ENCODE measurements at regions not wholly inside any gene's neighbourhood (a gene's known extent, or its start where the extent isn't known, plus 50 kb on each side); places are given as distances from the start of the nearest gene placed in this dataset.

- POLR2A ChIA-PET (ENCODE audit: low non-redundant PET) = no interaction called here
- no TSS peak for BruUV-seq (replicated peaks)
- CTCF ChIA-PET = no interaction called here
These were observed 321.6 kb upstream of the TNP1 start for GRCh38 chr2:217181512-217181911.

DNA sequence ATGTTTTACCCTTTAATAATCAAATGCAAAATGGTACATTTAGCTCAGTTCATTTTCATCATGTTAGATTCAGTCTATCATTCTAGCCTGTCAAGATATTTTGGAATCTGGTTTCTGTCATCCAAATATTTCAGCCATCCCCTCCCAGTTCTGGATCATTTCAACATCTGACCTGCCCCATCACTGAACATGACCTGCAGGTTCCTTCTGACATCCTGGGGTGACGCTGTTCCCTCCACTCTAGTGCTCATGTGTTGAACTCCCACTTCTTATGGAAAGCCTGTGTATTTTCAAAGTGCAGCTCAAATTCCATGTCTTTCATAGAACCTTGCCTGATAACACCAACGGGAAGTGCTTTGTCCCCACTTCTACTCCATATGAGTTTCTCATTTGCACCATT lies 320.0 kb upstream of the TNP1 start:
- Histone ChIP-seq H3K9me3 (ENCODE audit: low read depth, low read length, poor library complexity, severe bottlenecking) (peaks cover 7% of the 10 kb centered on the region), H3K4me3 (ENCODE audit: low read depth, low read length, poor library complexity, severe bottlenecking) (no peak overlapping the region), H3K36me3 (ENCODE audit: insufficient read depth, low read length, poor library complexity, severe bottlenecking) (no peaks in the 10 kb centered on the region), H3K27ac (ENCODE audit: low read depth, low read length, poor library complexity, severe bottlenecking) (no peak overlapping the region), H3K27me3 (replicated peaks; ENCODE audit: insufficient read depth, low read depth, low read length, poor library complexity) (no peaks in the 10 kb centered on the region), H3K4me1 (ENCODE audit: insufficient read depth, low read length, poor library complexity, severe bottlenecking) (no peaks in the 10 kb centered on the region)
- ChIA-PET CTCF (no interaction called here), POLR2A (ENCODE audit: low non-redundant PET) (no interaction called here)
- intact Hi-C loops (cut with micrococcal nuclease; ENCODE audit: unreplicated experiment) = no loop called here
- no peak for DNase-seq (ENCODE audit: low spot score)
- BruUV-seq (replicated peaks) = no TSS peak
- no peak for TF ChIP-seq EZH2 (IDR thresholded peaks at IDR 0.05; ENCODE audit: borderline replicate concordance, low read depth, low read length, poor library complexity, severe bottlenecking)
- TF ChIP-seq, protein P1, sequence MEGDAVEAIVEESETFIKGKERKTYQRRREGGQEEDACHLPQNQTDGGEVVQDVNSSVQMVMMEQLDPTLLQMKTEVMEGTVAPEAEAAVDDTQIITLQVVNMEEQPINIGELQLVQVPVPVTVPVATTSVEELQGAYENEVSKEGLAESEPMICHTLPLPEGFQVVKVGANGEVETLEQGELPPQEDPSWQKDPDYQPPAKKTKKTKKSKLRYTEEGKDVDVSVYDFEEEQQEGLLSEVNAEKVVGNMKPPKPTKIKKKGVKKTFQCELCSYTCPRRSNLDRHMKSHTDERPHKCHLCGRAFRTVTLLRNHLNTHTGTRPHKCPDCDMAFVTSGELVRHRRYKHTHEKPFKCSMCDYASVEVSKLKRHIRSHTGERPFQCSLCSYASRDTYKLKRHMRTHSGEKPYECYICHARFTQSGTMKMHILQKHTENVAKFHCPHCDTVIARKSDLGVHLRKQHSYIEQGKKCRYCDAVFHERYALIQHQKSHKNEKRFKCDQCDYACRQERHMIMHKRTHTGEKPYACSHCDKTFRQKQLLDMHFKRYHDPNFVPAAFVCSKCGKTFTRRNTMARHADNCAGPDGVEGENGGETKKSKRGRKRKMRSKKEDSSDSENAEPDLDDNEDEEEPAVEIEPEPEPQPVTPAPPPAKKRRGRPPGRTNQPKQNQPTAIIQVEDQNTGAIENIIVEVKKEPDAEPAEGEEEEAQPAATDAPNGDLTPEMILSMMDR (conservative IDR thresholded peaks at IDR 0.05; ENCODE audit: low read depth, low read length) = no peak

More at GRCh38 chr2:217181512-217181911, 321.6 kb upstream of the TNP1 start:
- Histone ChIP-seq H3K27ac (ENCODE audit: low read depth, low read length, poor library complexity, severe bottlenecking) (no peak overlapping the region), H3K4me3 (ENCODE audit: low read depth, low read length, poor library complexity, severe bottlenecking) (no peak overlapping the region), H3K27me3 (replicated peaks; ENCODE audit: insufficient read depth, low read depth, low read length, poor library complexity) (no peaks in the 10 kb centered on the region), H3K9me3 (ENCODE audit: low read depth, low read length, poor library complexity, severe bottlenecking) (no peaks in the 10 kb centered on the region), H3K36me3 (ENCODE audit: insufficient read depth, low read length, poor library complexity, severe bottlenecking) (no peaks in the 10 kb centered on the region), H3K4me1 (ENCODE audit: insufficient read depth, low read length, poor library complexity, severe bottlenecking) (no peaks in the 10 kb centered on the region)
- no peak for TF ChIP-seq EZH2 (IDR thresholded peaks at IDR 0.05; ENCODE audit: borderline replicate concordance, low read depth, low read length, poor library complexity, severe bottlenecking)
- TF ChIP-seq, protein P1 (conservative IDR thresholded peaks at IDR 0.05; ENCODE audit: low read depth, low read length) = no peak
- DNase-seq (ENCODE audit: low spot score) = no peak
- intact Hi-C loops (cut with micrococcal nuclease; ENCODE audit: unreplicated experiment) = no loop called here

DNA sequence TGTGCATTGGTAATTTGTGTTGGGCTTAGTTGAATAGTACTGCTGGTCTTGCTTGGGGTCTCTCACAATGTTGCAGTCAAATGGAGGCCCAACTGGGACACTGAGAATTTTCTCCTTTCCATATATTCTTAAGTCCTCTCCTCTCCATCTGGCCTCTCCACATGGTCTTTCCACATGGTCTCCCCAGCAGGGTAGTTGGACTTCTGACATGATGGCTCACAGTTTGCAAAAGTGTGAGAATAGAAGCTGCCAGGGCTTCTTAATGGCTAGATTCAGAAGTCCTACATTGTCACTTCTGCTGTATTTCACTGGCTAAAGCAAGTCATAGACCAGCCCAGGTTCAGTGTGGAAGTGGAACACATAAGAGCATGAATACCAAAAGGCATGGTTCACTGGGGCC lies 318.5 kb upstream of the TNP1 start:
- BruUV-seq (replicated peaks) = no TSS peak
- CTCF ChIA-PET = no interaction called here
- H3K27ac ChIP-seq (ENCODE audit: low read depth, low read length, poor library complexity, severe bottlenecking) = no peak overlapping the region
- DNase-seq (ENCODE audit: low spot score) = no peak
- peaks cover 7% of the 10 kb centered on the region for H3K9me3 ChIP-seq (ENCODE audit: low read depth, low read length, poor library complexity, severe bottlenecking)
- H3K4me3 ChIP-seq (ENCODE audit: low read depth, low read length, poor library complexity, severe bottlenecking) = no peak overlapping the region
- no peaks in the 10 kb centered on the region for H3K27me3 ChIP-seq (replicated peaks; ENCODE audit: insufficient read depth, low read depth, low read length, poor library complexity)
- H3K36me3 ChIP-seq (ENCODE audit: insufficient read depth, low read length, poor library complexity, severe bottlenecking) = no peaks in the 10 kb centered on the region
- intact Hi-C loops (cut with micrococcal nuclease; ENCODE audit: unreplicated experiment) = no loop called here
- no peaks in the 10 kb centered on the region for H3K4me1 ChIP-seq (ENCODE audit: insufficient read depth, low read length, poor library complexity, severe bottlenecking)
- POLR2A ChIA-PET (ENCODE audit: low non-redundant PET) = no interaction called here
- no peak for TF ChIP-seq EZH2 (IDR thresholded peaks at IDR 0.05; ENCODE audit: borderline replicate concordance, low read depth, low read length, poor library complexity, severe bottlenecking)
- TF ChIP-seq, protein P1 (conservative IDR thresholded peaks at IDR 0.05; ENCODE audit: low read depth, low read length) = no peak
